Tibial nerve (tissue), 3 donors: ENCODE measurements at regions not wholly inside any gene's neighbourhood (a gene's known extent, or its start where the extent isn't known, plus 50 kb on each side); places are given as distances from the start of the nearest gene placed in this dataset.

Source experiments
- CTCF ChIP-seq, 5 experiments: fragments of 200-600 bp in 3 of 5; fragments of 450-650 bp in 2 of 5; sonication (generic) in 3 of 5; IDR thresholded peaks; one replicate each; pipeline ENCODE4 v1.5.1; 2016 to 2019; ENCODE audit warnings: antibody characterized with exemption in 5 of 5, mild to moderate bottlenecking in 3 of 5, moderate library complexity in 2 of 5
- POLR2A ChIP-seq, 2 donors: fragments of 450-650 bp; IDR thresholded peaks; one replicate each; pipeline ENCODE4 v1.6.1; 2017; ENCODE audit warnings: antibody characterized with exemption in 2 of 2, mild to moderate bottlenecking in 2 of 2, moderate library complexity in 2 of 2

GRCh38 chr9:108755979-108756378, 99.8 kb downstream of the ACTL7B start:
- TF ChIP-seq CTCF (IDR thresholded peaks at IDR 0.05): no peak
- TF ChIP-seq POLR2A (IDR thresholded peaks at IDR 0.05): no peak
